SK-N-SH treated with all-trans-retinoic acid at 6 μM for 48 hours (cell line): ENCODE measurements at regions not wholly inside any gene's neighbourhood (a gene's known extent, or its start where the extent isn't known, plus 50 kb on each side); places are given as distances from the start of the nearest gene placed in this dataset.

Experiments
- ATAC-seq: fragments of 200-7000 bp; cut with Tn5 transposase; 3 replicates; pipeline ENCODE4 v1.9.1; 2020; ENCODE audit warnings: mild to moderate bottlenecking, moderate library complexity
- ARNTL ChIP-seq: fragments of 450-650 bp; formaldehyde crosslinking; IDR thresholded peaks from 2 replicates; pipeline ENCODE4 v1.5.0; 2020; ENCODE audit warnings: low read depth, mild to moderate bottlenecking, moderate library complexity, borderline replicate concordance
- CSDC2 ChIP-seq: fragments of 250-450 bp; sonication (Bioruptor Pico); IDR thresholded peaks from 2 replicates; pipeline ENCODE4 v1.5.0; 2020; ENCODE audit warnings: mild to moderate bottlenecking, moderate library complexity
- CSRNP3 ChIP-seq: fragments of 250-450 bp; sonication (Bioruptor Pico); IDR thresholded peaks from 2 replicates; pipeline ENCODE4 v1.5.1; 2021; ENCODE audit warnings: mild to moderate bottlenecking, moderate library complexity
- ESRRG ChIP-seq: fragments of 250-450 bp; sonication (Bioruptor Pico); IDR thresholded peaks from 2 replicates; pipeline ENCODE4 v1.6.1; 2021; ENCODE audit warnings: mild to moderate bottlenecking
- ISL1 ChIP-seq: fragments of 250-450 bp; sonication (Bioruptor Pico); IDR thresholded peaks from 2 replicates; pipeline ENCODE4 v2.1.2; 2022; ENCODE audit warnings: mild to moderate bottlenecking, moderate library complexity
- OSR1 ChIP-seq: fragments of 250-450 bp; sonication (Bioruptor Pico); IDR thresholded peaks from 2 replicates; pipeline ENCODE4 v1.8.0; 2022; ENCODE audit warnings: moderate library complexity, mild to moderate bottlenecking, inconsistent platforms
- PATZ1 ChIP-seq: fragments of 250-450 bp; sonication (Bioruptor Pico); IDR thresholded peaks from 2 replicates; pipeline ENCODE4 v1.8.0; 2020; ENCODE audit warnings: mild to moderate bottlenecking, moderate library complexity, borderline replicate concordance
- POU6F1 ChIP-seq: fragments of 250-450 bp; sonication (Bioruptor Pico); IDR thresholded peaks from 2 replicates; pipeline ENCODE4 v1.8.0; 2021; ENCODE audit warnings: low read depth, mild to moderate bottlenecking, moderate library complexity, borderline replicate concordance
- PPARA ChIP-seq: fragments of 250-450 bp; sonication (Bioruptor Pico); IDR thresholded peaks from 2 replicates; pipeline ENCODE4 v1.5.0; 2020; ENCODE audit warnings: mild to moderate bottlenecking, borderline replicate concordance
- RARB ChIP-seq: fragments of 250-450 bp; sonication (Bioruptor Pico); IDR thresholded peaks from 2 replicates; pipeline ENCODE4 v1.8.0; 2021; ENCODE audit warnings: mild to moderate bottlenecking, moderate library complexity
- SNAI2 ChIP-seq: fragments of 250-450 bp; sonication (Bioruptor Pico); IDR thresholded peaks from 2 replicates; pipeline ENCODE4 v1.5.0; 2020; ENCODE audit warnings: mild to moderate bottlenecking, moderate library complexity
- TOX ChIP-seq: fragments of 250-450 bp; sonication (Bioruptor Pico); IDR thresholded peaks from 2 replicates; pipeline ENCODE4 v1.8.0; 2021; ENCODE audit warnings: mild to moderate bottlenecking, moderate library complexity, borderline replicate concordance
- ZC3H10 ChIP-seq: fragments of 250-450 bp; sonication (Bioruptor Pico); IDR thresholded peaks from 2 replicates; pipeline ENCODE4 v1.5.1; 2021; ENCODE audit warnings: mild to moderate bottlenecking, moderate library complexity
- ZFP3 ChIP-seq: fragments of 250-450 bp; sonication (Bioruptor Pico); IDR thresholded peaks from 2 replicates; pipeline ENCODE4 v1.5.0; 2020; ENCODE audit warnings: mild to moderate bottlenecking, moderate library complexity
- ZFP30 ChIP-seq: fragments of 450-650 bp; formaldehyde crosslinking; IDR thresholded peaks from 2 replicates; pipeline ENCODE4 v1.5.0; 2022; ENCODE audit warnings: mild to moderate bottlenecking, moderate library complexity
- ZNF565 ChIP-seq: fragments of 450-650 bp; formaldehyde crosslinking; conservative IDR thresholded peaks from 2 replicates; pipeline ENCODE4 v1.5.0; 2020; ENCODE audit warnings: low read depth, mild to moderate bottlenecking, moderate library complexity
- TF ChIP-seq, protein P1 (sequence below): fragments of 250-450 bp; sonication (Bioruptor Pico); IDR thresholded peaks from 2 replicates; pipeline ENCODE4 v1.5.0; 2020; ENCODE audit warnings: mild to moderate bottlenecking, moderate library complexity

GRCh38 chr7:26101361-26102151, 50.4 kb upstream of the NFE2L3 start:
- TF ChIP-seq ISL1 (CRISPR knock-in tag), result no peak
- TF ChIP-seq ZNF565 (CRISPR knock-in tag), result no peak
- TF ChIP-seq PATZ1 (CRISPR knock-in tag), result no peak
- TF ChIP-seq CSRNP3 (CRISPR knock-in tag), result no peak
- TF ChIP-seq ZFP30, result no peak
- TF ChIP-seq TOX (CRISPR knock-in tag), result no peak
- no peak for TF ChIP-seq RARB (CRISPR knock-in tag)
- TF ChIP-seq ZC3H10 (CRISPR knock-in tag), result no peak
- no peak for TF ChIP-seq OSR1 (CRISPR knock-in tag)
- TF ChIP-seq ESRRG (CRISPR knock-in tag), result no peak
- TF ChIP-seq PPARA, result no peak
- TF ChIP-seq POU6F1, result no peak
- no peak for TF ChIP-seq ARNTL (CRISPR knock-in tag)
- TF ChIP-seq, protein P1, sequence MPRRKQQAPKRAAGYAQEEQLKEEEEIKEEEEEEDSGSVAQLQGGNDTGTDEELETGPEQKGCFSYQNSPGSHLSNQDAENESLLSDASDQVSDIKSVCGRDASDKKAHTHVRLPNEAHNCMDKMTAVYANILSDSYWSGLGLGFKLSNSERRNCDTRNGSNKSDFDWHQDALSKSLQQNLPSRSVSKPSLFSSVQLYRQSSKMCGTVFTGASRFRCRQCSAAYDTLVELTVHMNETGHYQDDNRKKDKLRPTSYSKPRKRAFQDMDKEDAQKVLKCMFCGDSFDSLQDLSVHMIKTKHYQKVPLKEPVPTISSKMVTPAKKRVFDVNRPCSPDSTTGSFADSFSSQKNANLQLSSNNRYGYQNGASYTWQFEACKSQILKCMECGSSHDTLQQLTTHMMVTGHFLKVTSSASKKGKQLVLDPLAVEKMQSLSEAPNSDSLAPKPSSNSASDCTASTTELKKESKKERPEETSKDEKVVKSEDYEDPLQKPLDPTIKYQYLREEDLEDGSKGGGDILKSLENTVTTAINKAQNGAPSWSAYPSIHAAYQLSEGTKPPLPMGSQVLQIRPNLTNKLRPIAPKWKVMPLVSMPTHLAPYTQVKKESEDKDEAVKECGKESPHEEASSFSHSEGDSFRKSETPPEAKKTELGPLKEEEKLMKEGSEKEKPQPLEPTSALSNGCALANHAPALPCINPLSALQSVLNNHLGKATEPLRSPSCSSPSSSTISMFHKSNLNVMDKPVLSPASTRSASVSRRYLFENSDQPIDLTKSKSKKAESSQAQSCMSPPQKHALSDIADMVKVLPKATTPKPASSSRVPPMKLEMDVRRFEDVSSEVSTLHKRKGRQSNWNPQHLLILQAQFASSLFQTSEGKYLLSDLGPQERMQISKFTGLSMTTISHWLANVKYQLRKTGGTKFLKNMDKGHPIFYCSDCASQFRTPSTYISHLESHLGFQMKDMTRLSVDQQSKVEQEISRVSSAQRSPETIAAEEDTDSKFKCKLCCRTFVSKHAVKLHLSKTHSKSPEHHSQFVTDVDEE (CRISPR knock-in tag), result no peak
- ATAC-seq, result no peak

- no peak for ATAC-seq
- TF ChIP-seq ZFP3 (CRISPR knock-in tag), result no peak
- TF ChIP-seq SNAI2, result no peak
- no peak for TF ChIP-seq CSDC2 (CRISPR knock-in tag)
- no peak for TF ChIP-seq ZNF565 (CRISPR knock-in tag)
Observed at GRCh38 chr7:26102176-26102575, 49.8 kb upstream of the NFE2L3 start.
